Colon (tissue), 2 donors: ENCODE measurements at regions not wholly inside any gene's neighbourhood (a gene's known extent, or its start where the extent isn't known, plus 50 kb on each side); places are given as distances from the start of the nearest gene placed in this dataset.
"Not testable (repeated sequence)": the region's sequence is repeated elsewhere in the genome, so short reads cannot be mapped to it uniquely, and the experiment has no call there.

Experiments
- FAIRE-seq: peaks from 2 replicates; lab custom pipeline; 2012; peaks lifted over from hg19 to GRCh38; lab: Jason Lieb, UNC
- donor health status: control.
- donor health status: control.

DNA sequence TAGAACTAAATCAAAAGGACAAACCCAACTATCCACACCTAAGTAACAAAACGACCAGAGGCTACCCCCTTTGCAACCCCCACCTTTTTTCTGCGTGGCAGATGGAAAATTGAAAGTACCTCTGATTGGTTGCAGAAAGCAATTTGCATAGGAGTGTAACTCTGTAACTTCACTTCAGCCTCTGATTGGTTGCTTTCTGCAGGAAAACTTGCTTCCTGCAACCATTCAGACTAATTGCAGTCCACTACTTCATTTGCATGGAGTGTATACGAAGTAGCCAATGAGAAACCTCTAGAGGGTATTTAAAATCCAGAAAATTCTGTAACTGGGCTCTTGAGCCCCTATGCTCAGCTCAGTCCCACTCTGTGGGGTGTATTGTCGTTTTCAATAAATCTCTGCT is 129.1 kb upstream of the OLIG3 start:
- no peak for FAIRE-seq

DNA sequence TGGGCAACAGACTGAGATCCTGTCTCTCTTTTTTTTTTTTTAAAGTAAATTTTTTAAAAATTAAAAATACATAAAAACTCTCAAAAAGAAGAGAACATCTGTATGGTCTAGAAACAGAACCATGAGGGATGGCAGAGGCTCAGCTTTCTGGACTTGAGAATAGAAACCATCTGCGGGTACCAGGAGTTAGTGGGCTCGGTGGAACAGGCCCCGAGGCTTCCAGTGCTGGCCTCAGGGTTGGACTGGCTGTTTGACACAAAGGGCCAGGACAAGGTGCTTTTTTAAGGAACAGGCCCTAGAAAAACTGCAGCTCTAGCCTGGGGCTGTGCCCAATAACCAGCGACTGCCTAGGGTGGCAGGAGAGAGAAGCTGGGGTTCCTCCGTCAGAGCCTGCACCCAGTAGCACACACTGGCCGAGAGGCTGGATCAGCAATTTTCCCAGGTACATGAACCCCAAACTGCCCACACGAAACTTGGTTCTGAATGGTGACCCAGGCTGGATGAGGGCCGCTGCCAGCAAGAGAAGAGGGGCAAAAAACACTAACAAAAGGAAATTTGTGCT is 131.0 kb upstream of the OLIG3 start:
- no peak for FAIRE-seq

DNA sequence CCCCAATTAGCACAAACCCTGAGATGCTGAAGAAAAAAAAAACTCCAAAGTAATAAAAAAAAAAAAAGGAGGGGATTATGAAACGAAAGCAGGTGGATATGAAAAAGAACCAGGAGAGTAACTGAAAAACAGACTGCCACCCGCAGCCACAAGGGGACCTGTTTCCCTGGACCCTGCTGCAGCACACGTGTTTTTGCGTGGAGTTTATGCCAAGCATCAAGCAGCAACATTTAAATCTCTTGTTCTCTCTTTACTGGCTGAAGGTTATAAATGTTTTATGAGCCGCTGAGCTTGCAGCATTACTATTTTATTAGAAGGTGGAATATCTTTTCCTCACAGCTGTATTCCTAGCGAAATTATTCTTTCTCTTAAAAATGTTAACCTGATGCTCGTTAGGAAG is 131.6 kb upstream of the OLIG3 start:
- no peak for FAIRE-seq

DNA sequence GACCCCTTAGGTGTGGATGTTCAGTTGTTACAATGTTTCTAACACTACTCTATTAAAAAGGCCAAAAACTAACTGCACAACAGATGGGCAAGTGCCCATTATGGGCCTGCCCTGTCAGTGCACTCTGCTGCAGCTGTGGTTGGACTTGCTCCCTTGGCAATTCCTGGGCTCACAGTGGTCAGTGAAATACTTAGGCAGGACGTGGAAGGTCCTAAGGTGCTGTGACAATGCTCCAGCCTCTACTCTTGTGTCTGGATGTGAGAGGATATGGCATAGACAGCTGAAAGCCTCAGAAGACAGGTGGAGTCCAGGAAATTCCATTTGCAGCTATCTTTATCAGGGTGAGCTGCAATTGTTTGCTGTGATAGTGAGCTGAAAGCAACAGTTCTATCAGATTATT is 136.5 kb upstream of the OLIG3 start:
- no peak for FAIRE-seq

DNA sequence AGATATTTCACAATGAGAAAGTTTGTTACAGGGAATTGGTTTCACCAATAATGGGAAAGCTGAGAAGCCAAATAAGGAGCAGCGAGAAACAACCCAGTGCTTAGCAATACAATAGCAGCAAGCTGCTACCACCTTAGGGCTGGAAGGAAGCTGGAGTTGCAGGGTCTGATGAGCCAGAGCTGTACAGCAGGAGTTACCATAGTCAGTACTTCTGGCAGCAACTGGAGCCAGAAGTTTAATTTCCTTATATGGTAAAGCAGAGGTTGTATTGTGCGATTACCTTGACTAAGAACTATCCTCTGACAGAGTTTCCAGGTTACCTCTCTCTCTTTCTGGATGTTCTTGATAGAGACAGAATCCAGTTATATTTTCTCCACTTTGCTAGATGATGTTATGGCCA is 137.1 kb upstream of the OLIG3 start:
- FAIRE-seq = no peak

DNA sequence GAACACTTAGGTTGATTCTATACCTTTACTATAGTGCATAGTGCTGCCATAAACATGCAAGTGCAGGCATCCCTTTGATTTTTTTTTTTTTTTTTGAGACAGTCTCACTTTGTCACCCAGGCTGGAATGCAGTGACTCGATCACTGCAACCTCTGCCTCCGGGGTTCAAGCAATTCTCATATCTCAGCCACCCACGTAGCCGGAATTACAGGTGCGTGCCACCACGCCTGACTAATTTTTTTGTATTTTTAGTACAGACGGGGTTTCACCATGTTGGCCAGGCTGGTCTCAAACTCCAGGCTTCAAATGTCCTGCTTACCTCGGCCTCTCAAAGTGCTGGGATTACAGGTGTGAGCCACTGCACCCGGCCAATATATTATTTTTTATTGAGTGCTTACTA is 140.0 kb upstream of the OLIG3 start:
- not testable (repeated sequence) for FAIRE-seq

DNA sequence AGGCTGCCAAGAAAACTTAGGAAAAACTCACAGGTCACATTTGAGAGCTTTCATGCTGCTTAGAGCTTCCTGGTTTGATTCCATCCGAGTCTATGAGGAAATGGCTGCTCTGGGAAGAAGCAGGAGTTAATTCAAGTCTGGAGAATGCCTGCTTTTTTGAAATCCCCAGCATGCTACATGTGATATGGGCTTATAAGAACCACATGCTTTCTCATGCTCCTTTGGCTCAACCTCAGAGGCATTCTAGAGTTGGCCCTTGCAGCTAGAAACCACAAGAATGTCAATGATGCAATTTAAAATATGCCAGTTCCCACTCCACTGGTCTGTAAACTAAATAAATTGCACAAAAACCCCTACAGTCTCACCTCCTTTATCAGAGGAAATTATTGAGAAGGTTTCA is 142.9 kb upstream of the OLIG3 start:
- no peak for FAIRE-seq

DNA sequence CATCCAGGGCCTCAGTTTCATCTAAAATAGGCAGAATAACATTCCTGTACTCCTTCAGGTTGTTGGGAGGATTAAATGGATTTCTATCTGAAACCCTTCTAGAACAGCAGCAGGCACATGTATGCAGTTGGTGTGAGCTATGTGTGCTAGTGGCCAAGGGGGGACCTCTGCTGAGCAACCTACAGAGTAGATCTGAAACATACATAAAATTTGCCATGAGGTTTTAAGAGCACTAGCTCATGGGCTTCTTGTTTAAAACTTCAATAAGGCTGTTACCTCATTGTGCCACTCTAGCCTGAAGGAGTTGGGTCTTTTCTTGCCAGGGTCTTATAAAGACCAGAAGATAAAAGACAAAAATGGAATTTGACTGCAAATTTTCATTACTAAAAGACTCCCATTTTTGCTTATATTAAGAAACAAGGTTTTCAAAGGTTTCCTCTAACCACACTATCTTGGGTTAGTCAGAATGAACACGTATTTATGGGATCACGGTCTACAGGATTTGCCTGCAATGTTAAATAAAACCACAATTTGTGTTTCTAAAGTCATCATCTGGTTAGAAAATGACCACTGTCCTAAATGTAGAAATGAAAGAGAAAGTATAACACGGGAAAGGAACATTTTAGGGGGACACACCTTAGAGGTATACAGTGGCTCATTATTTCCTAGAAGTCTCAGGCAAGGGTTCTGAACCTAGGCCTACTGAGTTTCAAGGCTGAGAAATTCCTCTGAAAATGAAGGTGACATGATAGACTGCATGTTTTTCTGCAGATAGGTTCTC is 144.9 kb upstream of the OLIG3 start:
- no peak for FAIRE-seq

DNA sequence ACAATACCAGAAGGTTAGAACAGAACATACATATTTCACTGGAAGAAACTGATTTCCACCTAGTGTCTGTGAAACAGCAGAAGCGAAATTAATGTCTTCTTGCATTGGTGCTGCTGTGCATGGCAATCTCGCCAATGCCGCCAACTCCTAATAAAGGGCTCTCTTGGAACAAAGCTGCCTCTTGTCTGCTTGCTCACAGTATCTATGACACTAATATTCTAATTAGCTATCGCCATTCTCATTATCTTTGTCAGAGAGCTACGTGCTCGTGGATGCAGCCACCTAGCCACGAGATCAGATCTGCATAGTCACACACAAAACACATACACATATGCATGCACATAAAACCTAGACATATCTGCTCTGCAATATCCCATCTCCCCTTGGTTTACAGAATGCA is 145.9 kb upstream of the OLIG3 start:
- no peak for FAIRE-seq

DNA sequence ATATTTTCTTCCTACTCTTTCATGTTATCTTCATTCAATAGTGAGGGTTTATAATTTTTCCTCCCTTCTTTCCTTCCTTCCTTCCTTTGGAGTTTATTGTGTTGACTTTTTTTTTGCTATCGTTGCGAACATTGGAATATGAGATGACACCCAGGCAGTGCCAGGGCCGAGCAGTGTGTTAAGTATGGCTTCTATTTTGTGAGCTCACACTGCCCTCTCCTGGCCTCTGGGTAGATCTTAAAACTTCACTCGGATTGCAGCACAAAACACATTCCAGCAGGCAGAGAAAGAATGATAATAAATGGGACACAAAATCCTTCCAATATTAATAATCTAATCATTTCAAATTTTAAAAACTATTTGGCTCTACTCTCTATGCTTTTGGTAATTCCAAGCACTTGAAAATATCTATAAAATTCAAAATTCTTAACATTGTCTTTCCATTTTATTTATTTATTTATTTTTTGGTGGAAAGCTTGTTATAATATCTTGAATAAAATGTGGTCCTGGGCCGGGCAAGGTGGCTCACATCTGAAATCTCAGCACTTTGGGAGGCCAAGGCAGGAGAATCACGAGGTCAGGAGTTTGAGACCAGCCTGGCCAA is 147.4 kb upstream of the OLIG3 start:
- peak; percentile 41 for FAIRE-seq

DNA sequence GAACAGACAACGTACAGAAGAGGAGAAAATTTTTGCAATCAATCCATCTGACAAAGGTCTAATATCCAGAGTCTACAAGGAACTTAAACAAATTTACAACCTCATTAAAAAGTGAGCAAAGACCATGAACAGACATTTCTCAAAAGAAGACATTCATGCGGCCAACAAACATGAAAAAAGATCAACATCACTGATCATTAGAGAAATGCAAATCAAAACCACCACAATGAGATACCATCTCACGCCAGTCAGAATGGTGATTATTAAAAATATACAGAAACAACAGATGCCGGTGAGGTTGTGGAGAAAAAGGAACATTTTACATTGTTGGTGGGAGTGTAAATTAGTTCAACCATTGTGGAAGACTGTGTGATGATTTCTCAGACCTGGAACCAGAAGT is 149.0 kb upstream of the OLIG3 start:
- FAIRE-seq = not testable (repeated sequence)

DNA sequence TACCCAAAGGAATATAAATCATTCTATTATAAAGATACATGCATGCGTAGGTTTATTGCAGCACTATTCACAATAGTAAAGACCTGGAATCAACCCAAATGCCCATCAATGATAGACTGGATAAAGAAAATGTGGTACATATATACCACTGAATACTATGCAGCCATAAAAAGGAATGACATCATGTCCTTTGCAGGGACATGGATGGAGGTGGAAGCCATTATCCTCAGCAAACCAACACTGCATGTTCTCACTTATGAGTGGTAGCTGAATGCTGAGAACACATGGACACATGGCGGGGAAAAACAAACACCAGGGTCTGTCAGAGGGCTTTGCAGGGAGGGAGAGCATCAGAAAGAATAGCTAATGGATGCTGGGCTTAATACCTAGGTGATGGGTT is 149.4 kb upstream of the OLIG3 start:
- FAIRE-seq = not testable (repeated sequence)

DNA sequence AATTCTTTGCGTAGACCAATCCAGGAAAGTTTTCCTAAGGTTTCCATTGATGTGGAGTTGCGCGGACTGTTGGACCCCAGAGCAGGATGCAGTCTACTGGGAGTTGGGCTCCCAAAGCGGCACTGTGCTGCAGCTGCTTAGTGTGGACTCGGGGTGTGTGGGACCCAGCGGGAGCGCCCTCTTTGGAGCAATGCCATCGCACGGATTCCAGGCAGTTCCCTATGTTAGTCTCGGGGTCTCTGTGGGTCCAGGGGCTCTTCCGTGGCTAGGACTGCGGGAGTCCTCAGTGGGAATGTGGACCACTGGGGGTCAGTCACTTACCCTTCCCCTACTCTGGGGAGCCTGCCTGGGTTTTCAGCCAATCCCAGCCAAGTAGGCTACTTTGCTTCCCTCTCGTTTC is 151.7 kb upstream of the OLIG3 start:
- FAIRE-seq = no peak

DNA sequence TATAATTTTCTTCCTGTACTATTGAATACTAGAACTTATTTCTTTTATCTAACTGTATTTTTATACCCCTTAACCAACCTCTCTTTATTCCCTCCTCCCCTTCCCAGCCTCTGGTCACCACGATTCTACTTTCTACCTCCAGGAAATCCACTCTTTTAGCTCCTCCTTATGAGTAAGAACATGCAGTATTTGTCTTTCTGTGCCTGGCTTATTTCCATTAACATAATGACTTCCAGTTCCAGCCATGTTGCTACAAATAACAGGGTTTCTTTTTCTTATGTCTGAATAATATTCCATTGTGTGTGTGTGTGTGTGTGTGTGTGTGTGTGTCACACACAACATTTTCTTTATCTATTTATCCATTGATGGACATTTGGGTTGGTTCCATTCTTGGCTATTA is 152.3 kb upstream of the OLIG3 start:
- FAIRE-seq = no peak

DNA sequence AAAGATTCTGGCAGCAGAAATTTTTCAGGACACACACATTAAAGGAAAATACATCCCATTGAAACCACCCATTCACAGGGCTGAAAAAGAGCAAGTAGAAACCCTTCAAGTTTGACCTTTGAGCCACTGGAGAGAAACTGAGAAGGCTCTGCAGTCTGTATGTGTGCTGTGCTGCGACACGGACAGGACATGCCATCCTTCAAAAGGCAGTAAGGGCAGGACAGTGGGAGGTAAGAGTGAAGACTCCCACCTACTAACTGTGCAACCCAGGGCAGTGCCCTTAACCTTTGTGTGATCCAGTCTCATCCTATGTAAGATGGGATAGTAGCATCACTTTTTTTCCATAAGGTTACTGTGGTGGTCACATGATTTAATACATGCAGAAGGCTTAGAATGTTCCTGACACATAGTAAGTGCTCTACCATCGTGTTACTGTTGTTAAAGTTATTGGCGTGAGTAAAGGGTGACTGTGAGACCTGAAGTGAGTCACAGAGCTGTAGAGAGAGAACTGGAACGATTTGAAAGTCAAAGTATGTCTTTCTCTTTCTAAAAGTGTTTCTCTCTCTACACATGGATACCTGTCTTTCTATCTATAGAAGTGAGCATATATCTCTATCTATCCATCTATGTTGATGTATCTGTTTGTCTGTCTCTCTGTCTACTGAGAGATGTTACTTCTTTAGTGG is 153.7 kb upstream of the OLIG3 start:
- no peak for FAIRE-seq

DNA sequence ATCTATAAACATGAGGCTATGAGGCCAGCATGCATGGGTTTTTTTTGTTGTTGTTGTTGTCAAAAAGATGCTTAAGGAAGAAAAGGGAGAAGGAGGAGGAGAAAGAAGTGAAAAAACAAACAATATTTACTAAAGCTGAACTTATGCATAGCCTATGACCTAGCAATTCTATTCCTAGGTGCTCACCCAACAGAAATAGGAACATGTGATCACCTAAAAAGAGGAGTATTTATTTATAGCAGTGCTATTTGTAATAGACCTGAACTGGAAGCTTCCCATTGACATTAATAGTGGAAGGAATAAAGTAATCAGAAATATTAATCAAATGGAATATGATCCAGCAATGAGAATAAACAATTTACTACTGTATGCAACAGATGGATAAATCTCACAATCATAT is 156.5 kb upstream of the OLIG3 start:
- FAIRE-seq = no peak

DNA sequence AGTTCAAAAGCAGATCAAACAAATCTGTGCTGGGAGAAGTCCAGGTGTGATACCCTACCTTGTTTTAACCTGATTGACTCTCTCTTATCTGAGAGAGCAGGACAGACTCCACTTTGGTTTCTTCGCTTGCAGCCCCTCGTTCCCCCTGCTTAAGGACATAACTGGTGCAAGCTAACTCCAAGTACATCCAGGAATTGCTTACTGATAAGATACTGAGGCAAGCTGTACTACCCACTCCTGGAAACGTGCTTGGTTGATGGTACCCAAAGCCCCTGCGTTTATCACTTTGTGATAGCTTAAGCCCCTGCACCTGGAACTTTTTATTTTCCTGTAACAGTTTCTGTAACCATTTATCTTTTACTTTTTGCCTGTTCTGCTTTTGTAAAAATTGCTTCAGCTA is 157.0 kb upstream of the OLIG3 start:
- FAIRE-seq = no peak

DNA sequence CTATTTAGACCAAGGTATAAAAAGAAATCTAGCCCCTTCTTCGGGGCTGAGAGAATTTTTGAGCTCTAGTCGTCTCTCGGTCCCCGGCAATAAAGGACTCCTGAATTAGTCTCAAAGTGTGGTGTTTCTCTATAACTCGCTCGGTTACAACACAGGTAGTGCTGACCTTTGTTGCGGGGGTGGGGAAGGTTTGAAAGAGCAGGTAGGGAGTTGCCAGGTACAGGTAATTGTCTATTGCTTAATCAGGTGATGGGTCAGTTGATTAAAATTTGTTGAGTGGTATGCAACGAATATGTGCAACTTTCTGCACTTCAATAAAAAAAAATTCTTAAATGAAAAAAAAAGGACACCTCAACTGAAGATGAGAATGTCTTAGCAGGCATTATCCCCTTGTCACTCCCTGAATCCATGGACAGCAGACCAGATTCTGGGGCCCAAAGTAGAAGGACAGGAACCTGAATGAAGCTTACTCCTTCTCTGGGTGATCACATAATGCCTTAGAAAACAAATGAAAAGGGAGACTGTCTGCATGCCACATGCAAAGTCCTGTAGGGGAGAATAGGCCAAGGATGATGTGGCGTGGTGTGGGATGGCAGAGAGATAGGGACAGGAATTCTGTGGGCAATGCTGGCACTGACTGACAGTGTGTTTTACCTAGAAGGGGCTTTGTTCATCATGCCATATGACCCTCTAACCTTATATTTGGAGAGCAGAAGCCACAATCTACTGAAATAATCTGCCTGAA is 157.6 kb upstream of the OLIG3 start:
- FAIRE-seq = no peak

DNA sequence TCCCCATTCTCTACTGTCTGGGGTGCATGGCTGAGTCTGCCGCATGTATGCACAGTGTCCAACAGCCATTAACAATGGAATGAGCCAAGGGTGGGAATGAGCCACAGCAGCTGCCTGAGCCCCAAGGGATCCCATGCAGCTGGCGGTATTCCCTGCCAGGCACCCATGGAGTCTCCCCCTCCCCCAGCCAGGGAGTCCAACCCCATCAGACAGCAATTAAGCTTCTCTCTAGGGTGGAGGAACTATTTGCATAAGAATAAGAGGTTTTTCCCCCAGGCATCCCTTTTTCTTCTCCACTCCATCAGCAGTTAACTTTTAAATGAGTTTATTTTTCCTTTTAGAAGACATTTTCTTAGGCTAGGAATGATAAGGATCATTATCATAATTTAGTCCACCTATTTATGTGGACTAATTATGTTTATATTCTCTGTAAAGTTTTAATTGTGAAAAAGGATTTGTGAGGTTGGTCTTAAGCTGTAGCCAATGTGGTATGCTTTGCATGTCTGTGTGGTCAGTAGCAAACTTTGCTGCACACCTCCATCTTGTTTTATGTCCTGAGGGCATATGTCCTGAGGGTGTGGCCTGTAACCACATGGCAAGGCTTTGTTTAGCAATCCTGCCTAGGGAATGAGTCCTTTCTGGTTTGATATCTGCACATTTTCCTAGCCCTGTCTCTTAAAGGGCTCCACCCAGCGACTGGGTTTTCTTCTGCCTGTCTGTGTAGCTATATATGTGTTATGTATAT is 158.9 kb upstream of the OLIG3 start:
- no peak for FAIRE-seq

DNA sequence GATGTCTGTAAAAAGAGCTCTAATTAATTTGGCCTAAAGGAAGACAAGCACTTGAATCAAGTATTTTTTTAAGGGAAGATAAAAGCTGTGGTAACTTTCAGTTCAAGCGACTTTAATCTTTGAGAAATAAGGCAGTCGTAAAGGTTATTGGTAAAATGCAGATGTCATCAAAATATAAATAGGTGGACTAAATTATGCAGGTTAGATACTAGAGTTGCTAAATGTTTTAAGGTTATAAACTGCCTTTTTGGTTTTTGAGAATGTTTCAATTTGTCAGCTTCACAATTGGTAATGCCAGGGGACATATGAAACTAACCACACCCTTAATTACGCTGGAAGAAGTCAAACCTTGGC is 159.5 kb upstream of the OLIG3 start:
- FAIRE-seq = no peak

DNA sequence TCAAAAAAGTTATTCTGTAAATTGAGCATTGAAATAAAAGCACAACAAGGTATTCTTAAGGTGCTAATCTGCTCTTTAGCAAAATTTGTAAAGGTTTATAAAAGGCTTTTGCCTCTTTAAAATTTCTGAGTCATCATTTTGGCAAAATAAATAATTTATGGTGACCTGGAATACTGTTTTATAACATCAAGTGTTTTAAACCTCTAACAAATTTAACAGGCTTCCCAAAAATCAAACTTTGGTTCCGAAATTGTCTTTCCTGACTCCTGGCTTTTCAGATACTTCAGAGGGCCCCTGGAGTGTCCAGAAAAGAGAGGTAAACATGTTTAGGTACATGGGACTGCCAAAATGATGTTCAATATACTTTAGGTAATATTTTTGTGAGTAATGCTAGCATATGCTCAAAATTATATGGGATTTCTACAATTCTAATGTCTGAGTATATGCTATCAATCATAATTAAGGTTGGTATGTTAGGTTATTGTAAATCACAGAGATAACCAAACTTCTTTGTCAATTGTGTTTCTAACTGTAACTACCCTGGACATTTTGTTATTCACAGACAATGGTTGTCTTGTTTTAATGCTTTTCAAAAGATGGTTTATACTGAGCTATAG is 160.3 kb upstream of the OLIG3 start:
- FAIRE-seq = no peak
